ENCODE measurements at regions not wholly inside any gene's neighbourhood (a gene's known extent, or its start where the extent isn't known, plus 50 kb on each side); places are given as distances from the start of the nearest gene placed in this dataset.

DNA sequence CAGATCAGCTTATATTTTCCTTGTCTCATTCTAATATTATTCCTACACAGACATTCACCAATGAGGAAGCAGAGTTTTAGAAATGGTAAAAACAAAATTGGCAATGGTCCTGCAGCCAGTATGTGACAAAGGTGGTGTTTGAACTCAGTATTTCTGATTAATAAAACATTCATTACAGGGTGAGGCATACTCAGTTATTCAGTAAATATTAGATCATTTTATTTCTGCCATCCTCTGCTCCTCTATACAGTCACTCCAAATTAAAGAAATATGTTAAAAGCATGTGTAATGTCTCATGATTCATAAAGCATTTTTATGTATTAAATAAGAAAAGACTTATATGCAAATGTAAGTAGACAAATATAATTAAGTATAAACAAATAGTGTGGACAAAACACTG lies 684.6 kb upstream of the ACO1 start:
- DNase-seq: no peak
- Histone ChIP-seq H3K27me3 (no peaks in the 10 kb centered on the region), H3K4me1 (ENCODE audit: insufficient read depth) (no peaks in the 10 kb centered on the region), H3K27ac (no peak overlapping the region), H3K36me3 (no peaks in the 10 kb centered on the region), H3K4me3 (no peak overlapping the region), H3K9me3 (no peaks in the 10 kb centered on the region)
- TF ChIP-seq EP300 (IDR thresholded peaks at IDR 0.05): no peak
- TF ChIP-seq CTCF (IDR thresholded peaks at IDR 0.05): no peak
- TF ChIP-seq POLR2A (IDR thresholded peaks at IDR 0.05): no peak
- intact Hi-C loops (cut with DNase I): loop anchor here in 1 of 4 donors (10.0 kb wide), 1 partner anchor 65 kb away; no protein-coding TSS in a partner anchor

DNA sequence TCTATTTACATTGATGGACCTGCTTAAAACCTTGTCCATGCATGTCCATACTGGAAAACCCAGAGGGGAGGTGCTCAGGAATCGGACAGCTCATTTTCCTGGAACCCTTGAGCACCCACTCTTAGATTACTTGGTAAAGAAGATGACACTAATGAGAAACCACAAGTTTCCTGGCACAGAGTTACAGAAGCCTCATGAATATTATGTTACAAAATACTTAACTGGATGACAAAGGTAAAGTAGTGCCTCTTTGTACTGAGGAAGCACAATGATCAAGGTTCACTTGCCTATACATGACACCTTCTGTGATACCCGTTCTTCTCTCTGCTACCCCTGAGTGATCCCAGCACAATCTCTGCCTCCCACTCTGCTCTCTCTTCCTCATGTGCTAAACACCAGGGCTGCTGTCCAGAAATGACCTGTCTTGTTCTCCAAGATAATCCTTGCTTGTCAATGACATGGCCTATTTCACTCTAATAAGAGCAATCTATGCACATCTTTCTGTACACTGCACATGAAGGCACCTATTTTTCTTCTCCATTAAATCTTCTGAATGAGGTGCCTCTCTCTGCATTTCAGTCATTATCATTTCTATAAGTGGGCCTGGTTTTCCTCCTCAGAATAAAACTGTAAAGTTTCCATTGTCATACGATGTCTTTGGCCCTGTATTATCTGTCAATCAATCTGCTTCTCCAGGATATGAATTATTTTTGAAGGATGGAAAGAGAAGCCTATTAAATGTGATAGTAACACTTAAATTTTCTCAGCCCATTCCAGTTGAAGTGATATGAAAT lies 684.0 kb upstream of the ACO1 start:
- TF ChIP-seq POLR2A (IDR thresholded peaks at IDR 0.05) (no peak), EP300 (IDR thresholded peaks at IDR 0.05) (no peak), CTCF (IDR thresholded peaks at IDR 0.05) (no peak)
- intact Hi-C loops (cut with DNase I): no loop called here
- 84 to 87% (median 85%) methylated on average over 3 of the region's 3 CpGs for WGBS, 3 donors
- Histone ChIP-seq H3K36me3 (no peaks in the 10 kb centered on the region), H3K27ac (no peak overlapping the region), H3K9me3 (no peaks in the 10 kb centered on the region), H3K27me3 (no peaks in the 10 kb centered on the region), H3K4me1 (ENCODE audit: insufficient read depth) (no peaks in the 10 kb centered on the region), H3K4me3 (no peak overlapping the region)
- DNase-seq: no peak

DNA sequence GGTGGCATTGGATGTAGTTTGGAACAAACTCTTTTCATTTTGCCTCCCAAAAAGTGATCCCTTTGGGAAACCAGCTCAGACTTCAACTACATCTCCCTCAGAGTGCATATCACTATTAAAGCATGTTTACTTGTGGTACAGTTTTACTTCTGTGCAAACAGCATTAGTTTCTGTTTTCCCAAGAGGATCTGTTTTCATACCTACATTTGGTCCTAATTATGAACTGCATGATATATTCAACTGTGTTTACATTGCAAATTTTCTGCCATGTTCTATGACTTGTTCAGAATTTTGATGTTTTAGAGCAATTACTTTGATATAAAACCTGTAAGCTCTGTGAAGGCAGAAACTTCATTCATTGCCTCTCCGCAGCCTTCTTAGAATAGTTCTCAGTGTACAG lies 681.5 kb upstream of the ACO1 start:
- whole genome bisulfite sequencing, 3 donors: 81 to 91% (median 84%) methylated on average over 1 of the region's 1 CpG
- intact Hi-C loops (cut with DNase I): no loop called here
- TF ChIP-seq EP300 (IDR thresholded peaks at IDR 0.05) (no peak), CTCF (IDR thresholded peaks at IDR 0.05) (no peak), POLR2A (IDR thresholded peaks at IDR 0.05) (no peak)
- Histone ChIP-seq H3K27me3 (no peaks in the 10 kb centered on the region), H3K27ac (no peak overlapping the region), H3K4me1 (ENCODE audit: insufficient read depth) (no peaks in the 10 kb centered on the region), H3K36me3 (no peaks in the 10 kb centered on the region), H3K9me3 (no peaks in the 10 kb centered on the region), H3K4me3 (no peak overlapping the region)
- no peak for DNase-seq

GRCh38 chr9:31715250-31715649 lies 669.2 kb upstream of the ACO1 start:
- 44 to 50% (median 45%) methylated on average over 4 of the region's 4 CpGs for WGBS, 3 donors
- TF ChIP-seq POLR2A (IDR thresholded peaks at IDR 0.05) (no peak), EP300 (IDR thresholded peaks at IDR 0.05) (no peak), CTCF (IDR thresholded peaks at IDR 0.05) (no peak)

More at GRCh38 chr9:31715250-31715649, 669.2 kb upstream of the ACO1 start:
- Histone ChIP-seq H3K27me3 (no peaks in the 10 kb centered on the region), H3K27ac (no peak overlapping the region), H3K36me3 (no peaks in the 10 kb centered on the region), H3K4me3 (no peak overlapping the region), H3K4me1 (ENCODE audit: insufficient read depth) (no peaks in the 10 kb centered on the region), H3K9me3 (no peaks in the 10 kb centered on the region)
- DNase-seq: no peak
- intact Hi-C loops (cut with DNase I): no loop called here

All from ovary (tissue), 7 donors.